ENCODE measurements at regions not wholly inside any gene's neighbourhood (a gene's known extent, or its start where the extent isn't known, plus 50 kb on each side); places are given as distances from the start of the nearest gene placed in this dataset.
"Not testable (repeated sequence)": the region's sequence is repeated elsewhere in the genome, so short reads cannot be mapped to it uniquely, and the experiment has no call there.

DNA sequence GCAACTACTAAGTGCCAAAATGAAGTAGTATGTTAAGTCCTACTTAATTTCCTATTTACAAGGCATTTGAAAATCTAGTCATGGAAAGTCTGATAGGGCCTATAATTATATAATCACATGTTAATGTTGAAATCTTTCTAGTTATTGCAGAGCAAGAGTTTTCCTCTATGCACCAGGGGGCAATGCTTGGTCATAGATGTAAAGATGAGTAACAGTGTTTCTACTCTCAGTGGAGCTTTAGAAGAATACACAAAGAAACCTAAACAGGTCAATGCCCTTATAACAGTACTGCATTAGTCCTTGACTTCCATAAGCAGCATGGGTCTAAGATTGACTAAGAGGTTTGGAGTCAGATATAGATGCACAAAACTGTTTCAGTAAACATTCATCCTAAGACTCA, 218.7 kb downstream of the KCTD12 start:
- Histone ChIP-seq H3K4me1 (no peaks in the 10 kb centered on the region), H3K4me3 (ENCODE audit: low read depth, low read length) (no peak overlapping the region), H3K27me3 (ENCODE audit: control insufficient read depth, insufficient read depth, low read length) (no peaks in the 10 kb centered on the region), H2AFZ (no peak overlapping the region), H3K36me3 (ENCODE audit: control insufficient read depth, insufficient read depth, low read length) (no peaks in the 10 kb centered on the region), H3K9ac (no peak overlapping the region), H3K79me2 (no peaks in the 10 kb centered on the region), H3K9me3 (ENCODE audit: control insufficient read depth, low read length) (no peaks in the 10 kb centered on the region), H3K27ac (no peak overlapping the region), H3K4me2 (ENCODE audit: low read length) (no peak overlapping the region)
- no peak for TF ChIP-seq CTCF (IDR thresholded peaks at IDR 0.05)

DNA sequence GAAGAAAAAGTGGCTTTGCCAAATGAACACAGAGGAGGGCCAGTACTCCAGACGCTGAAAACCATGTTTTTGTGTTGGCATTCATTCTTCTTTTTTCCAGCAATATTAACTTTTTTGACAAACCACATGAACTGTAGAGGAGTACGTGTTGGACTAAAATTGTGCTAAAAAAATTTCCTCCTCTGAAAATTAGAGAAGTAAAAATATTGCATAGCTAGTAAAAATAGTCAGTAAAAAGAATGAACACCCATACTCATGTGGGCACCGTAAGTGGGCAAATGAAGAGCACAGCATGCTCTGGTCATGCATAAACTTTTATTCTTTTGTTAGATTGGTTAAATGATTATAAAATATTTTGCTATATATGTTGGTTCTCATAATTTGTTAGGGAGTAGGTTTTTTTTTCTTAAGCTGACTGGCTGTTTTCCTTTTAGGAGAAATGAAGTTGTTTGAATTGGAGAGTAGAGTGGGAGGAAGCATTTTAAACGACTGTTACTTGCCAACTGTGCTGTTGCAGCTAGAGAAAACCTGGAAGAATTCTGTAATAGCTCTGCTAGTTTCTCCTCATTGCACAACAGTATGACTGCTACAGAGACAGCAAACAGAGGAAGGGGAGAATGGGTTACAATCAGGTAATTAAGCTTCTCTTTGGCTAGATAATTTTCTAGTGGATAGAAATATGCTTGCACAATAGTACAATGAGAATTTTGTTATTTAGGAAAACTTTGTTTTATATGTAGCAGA, 222.4 kb downstream of the KCTD12 start:
- Histone ChIP-seq H3K9ac (no peak overlapping the region), H3K27me3 (ENCODE audit: control insufficient read depth, insufficient read depth, low read length) (no peaks in the 10 kb centered on the region), H3K4me3 (ENCODE audit: low read depth, low read length) (no peak overlapping the region), H3K9me3 (ENCODE audit: control insufficient read depth, low read length) (no peaks in the 10 kb centered on the region), H3K4me2 (ENCODE audit: low read length) (no peak overlapping the region), H3K36me3 (ENCODE audit: control insufficient read depth, insufficient read depth, low read length) (no peaks in the 10 kb centered on the region), H2AFZ (no peak overlapping the region), H3K79me2 (no peaks in the 10 kb centered on the region), H3K4me1 (no peaks in the 10 kb centered on the region), H3K27ac (no peak overlapping the region)
- TF ChIP-seq CTCF (IDR thresholded peaks at IDR 0.05) = no peak

DNA sequence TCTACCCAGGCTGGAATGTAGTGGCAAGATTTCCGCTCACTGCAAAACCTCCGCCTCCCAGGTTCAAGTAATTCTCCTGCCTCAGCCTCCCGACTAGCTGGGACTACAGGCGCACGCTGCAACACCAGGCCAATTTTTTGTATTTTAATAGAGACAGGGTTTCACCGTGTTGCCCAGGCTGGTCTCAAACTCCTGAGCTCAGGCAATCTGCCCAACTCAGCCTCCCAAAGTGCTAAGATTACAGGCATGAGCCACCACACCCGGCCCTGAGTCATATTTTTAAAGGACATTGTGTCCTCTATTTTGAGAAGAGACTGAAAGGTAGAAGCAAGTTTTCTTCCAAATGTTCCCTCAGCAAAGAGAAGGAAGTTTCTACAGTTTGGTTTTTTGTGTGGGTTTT, 227.1 kb downstream of the KCTD12 start:
- not testable (repeated sequence) for H3K9ac ChIP-seq; H3K9me3 ChIP-seq (ENCODE audit: control insufficient read depth, low read length); H3K79me2 ChIP-seq; H3K27ac ChIP-seq; H3K4me3 ChIP-seq (ENCODE audit: low read depth, low read length); H3K4me2 ChIP-seq (ENCODE audit: low read length); H3K27me3 ChIP-seq (ENCODE audit: control insufficient read depth, insufficient read depth, low read length); H2AFZ ChIP-seq; H3K4me1 ChIP-seq; H3K36me3 ChIP-seq (ENCODE audit: control insufficient read depth, insufficient read depth, low read length)

GRCh38 chr13:76656500-76656899, 229.7 kb downstream of the KCTD12 start:
- H3K27me3 ChIP-seq (ENCODE audit: control insufficient read depth, insufficient read depth, low read length) = no peaks in the 10 kb centered on the region
- H2AFZ ChIP-seq = no peak overlapping the region
- H3K27ac ChIP-seq = no peak overlapping the region
- no peak overlapping the region for H3K4me2 ChIP-seq (ENCODE audit: low read length)
- H3K36me3 ChIP-seq (ENCODE audit: control insufficient read depth, insufficient read depth, low read length) = no peaks in the 10 kb centered on the region
- no peak for TF ChIP-seq CTCF (IDR thresholded peaks at IDR 0.05)
- H3K4me3 ChIP-seq (ENCODE audit: low read depth, low read length) = no peak overlapping the region
- no peaks in the 10 kb centered on the region for H3K9me3 ChIP-seq (ENCODE audit: control insufficient read depth, low read length)
- no peak overlapping the region for H3K9ac ChIP-seq
- no peaks in the 10 kb centered on the region for H3K79me2 ChIP-seq
- H3K4me1 ChIP-seq = no peaks in the 10 kb centered on the region

GRCh38 chr13:76656056-76656455, 230.1 kb downstream of the KCTD12 start:
- Histone ChIP-seq H3K4me2 (ENCODE audit: low read length) (no peak overlapping the region), H3K27me3 (ENCODE audit: control insufficient read depth, insufficient read depth, low read length) (no peaks in the 10 kb centered on the region), H3K27ac (no peak overlapping the region), H3K79me2 (no peaks in the 10 kb centered on the region), H3K4me1 (no peaks in the 10 kb centered on the region), H3K9me3 (ENCODE audit: control insufficient read depth, low read length) (no peaks in the 10 kb centered on the region), H3K36me3 (ENCODE audit: control insufficient read depth, insufficient read depth, low read length) (no peaks in the 10 kb centered on the region), H3K9ac (no peak overlapping the region), H2AFZ (no peak overlapping the region), H3K4me3 (ENCODE audit: low read depth, low read length) (no peak overlapping the region)
- TF ChIP-seq CTCF (IDR thresholded peaks at IDR 0.05) = no peak

Measured in parathyroid adenoma (tissue), 2 donors.